ENCODE measurements at regions not wholly inside any gene's neighbourhood (a gene's known extent, or its start where the extent isn't known, plus 50 kb on each side); places are given as distances from the start of the nearest gene placed in this dataset.

GRCh38 chr14:44151130-44151820 lies 355.8 kb downstream of the FSCB start:
- H3K27ac ChIP-seq = no peak overlapping the region
- no peaks in the 10 kb centered on the region for H3K9me3 ChIP-seq
- intact Hi-C loops (cut with DNase I) = no loop called here
- H3K4me3 ChIP-seq = no peak overlapping the region
- DNase-seq (ENCODE audit: extremely low spot score in 2 of 2) = no peak
- TF ChIP-seq POLR2A (IDR thresholded peaks at IDR 0.05) (no peak), POLR2AphosphoS5 (IDR thresholded peaks at IDR 0.05; ENCODE audit: insufficient read depth in 1 of 2, low read depth in 1 of 2) (no peak), CTCF (IDR thresholded peaks at IDR 0.05) (no peak)
- H3K4me1 ChIP-seq = no peaks in the 10 kb centered on the region
- no peaks in the 10 kb centered on the region for H3K27me3 ChIP-seq
- H3K36me3 ChIP-seq = no peaks in the 10 kb centered on the region

- H3K36me3 ChIP-seq = no peaks in the 10 kb centered on the region
- H3K27ac ChIP-seq = no peak overlapping the region
- H3K27me3 ChIP-seq = no peaks in the 10 kb centered on the region
- no peak for DNase-seq (ENCODE audit: extremely low spot score in 2 of 2)
- no peak for TF ChIP-seq POLR2A (IDR thresholded peaks at IDR 0.05)
- TF ChIP-seq CTCF (IDR thresholded peaks at IDR 0.05) = no peak
- no peak for TF ChIP-seq POLR2AphosphoS5 (IDR thresholded peaks at IDR 0.05; ENCODE audit: insufficient read depth in 1 of 2, low read depth in 1 of 2)
- intact Hi-C loops (cut with DNase I) = no loop called here
- H3K4me3 ChIP-seq = no peak overlapping the region
- no peaks in the 10 kb centered on the region for H3K9me3 ChIP-seq
- no peaks in the 10 kb centered on the region for H3K4me1 ChIP-seq
Measured at GRCh38 chr14:44149597-44149996, 357.5 kb downstream of the FSCB start.

- no peak for TF ChIP-seq POLR2AphosphoS5 (IDR thresholded peaks at IDR 0.05; ENCODE audit: insufficient read depth in 1 of 2, low read depth in 1 of 2)
- no peak for TF ChIP-seq POLR2A (IDR thresholded peaks at IDR 0.05)
- no peak for TF ChIP-seq CTCF (IDR thresholded peaks at IDR 0.05)
- intact Hi-C loops (cut with DNase I) = no loop called here
- H3K27me3 ChIP-seq = no peaks in the 10 kb centered on the region
- no peak overlapping the region for H3K4me3 ChIP-seq
- no peak overlapping the region for H3K27ac ChIP-seq
- H3K36me3 ChIP-seq = no peaks in the 10 kb centered on the region
- DNase-seq (ENCODE audit: extremely low spot score in 2 of 2) = no peak
- H3K9me3 ChIP-seq = no peaks in the 10 kb centered on the region
- no peaks in the 10 kb centered on the region for H3K4me1 ChIP-seq
Measured at GRCh38 chr14:44142006-44142405, 365.1 kb downstream of the FSCB start.

- no peak overlapping the region for H3K4me3 ChIP-seq
- no peak for DNase-seq (ENCODE audit: extremely low spot score in 2 of 2)
- no peak for TF ChIP-seq CTCF (IDR thresholded peaks at IDR 0.05)
- no peak for TF ChIP-seq POLR2AphosphoS5 (IDR thresholded peaks at IDR 0.05; ENCODE audit: insufficient read depth in 1 of 2, low read depth in 1 of 2)
- no peak for TF ChIP-seq POLR2A (IDR thresholded peaks at IDR 0.05)
- no peaks in the 10 kb centered on the region for H3K27me3 ChIP-seq
- no peaks in the 10 kb centered on the region for H3K36me3 ChIP-seq
- no peak overlapping the region for H3K27ac ChIP-seq
- no peaks in the 10 kb centered on the region for H3K9me3 ChIP-seq
- no peaks in the 10 kb centered on the region for H3K4me1 ChIP-seq
- intact Hi-C loops (cut with DNase I) = no loop called here
Measured at GRCh38 chr14:44135972-44136371, 371.1 kb downstream of the FSCB start.

GRCh38 chr14:44131861-44132260 lies 375.2 kb downstream of the FSCB start:
- DNase-seq (ENCODE audit: extremely low spot score in 2 of 2) = no peak
- TF ChIP-seq CTCF (IDR thresholded peaks at IDR 0.05) = no peak
- Histone ChIP-seq H3K27ac (no peak overlapping the region), H3K36me3 (no peaks in the 10 kb centered on the region), H3K9me3 (no peaks in the 10 kb centered on the region), H3K27me3 (no peaks in the 10 kb centered on the region), H3K4me3 (no peak overlapping the region), H3K4me1 (no peaks in the 10 kb centered on the region)
- intact Hi-C loops (cut with DNase I) = no loop called here
